Renal cortex interstitium (tissue), 11 donors: ENCODE measurements at regions not wholly inside any gene's neighbourhood (a gene's known extent, or its start where the extent isn't known, plus 50 kb on each side); places are given as distances from the start of the nearest gene placed in this dataset.

Experiments used
- DNase-seq, 11 donors: peaks; one replicate each; pipeline ENCODE4 v3.0.0-alpha.2; 2013; ENCODE audit warnings: low read depth in 9 of 11, low spot score in 4 of 11; ENCODE audit errors: extremely low read depth in 1 of 11

DNA sequence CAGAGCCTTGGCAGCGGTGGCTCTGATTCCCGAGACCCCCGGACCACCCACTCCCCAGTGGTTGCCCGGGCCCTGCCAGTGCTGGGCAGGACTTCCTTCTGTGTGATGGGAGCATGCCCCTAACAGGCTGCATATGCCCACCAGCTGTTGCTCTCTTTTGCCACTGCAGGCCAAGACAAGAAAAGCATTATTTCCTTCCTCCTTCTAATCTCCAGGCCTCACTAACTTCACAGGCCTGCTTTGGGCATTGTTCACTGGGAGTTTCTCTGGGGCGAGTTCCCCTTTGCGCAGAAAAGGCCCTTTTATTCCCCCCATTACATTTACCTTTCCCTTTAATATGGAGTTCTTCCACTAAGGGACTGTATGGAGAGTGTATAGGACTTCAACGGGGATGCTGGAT lies 249.1 kb upstream of the SIX2 start:
- no peak for DNase-seq

DNA sequence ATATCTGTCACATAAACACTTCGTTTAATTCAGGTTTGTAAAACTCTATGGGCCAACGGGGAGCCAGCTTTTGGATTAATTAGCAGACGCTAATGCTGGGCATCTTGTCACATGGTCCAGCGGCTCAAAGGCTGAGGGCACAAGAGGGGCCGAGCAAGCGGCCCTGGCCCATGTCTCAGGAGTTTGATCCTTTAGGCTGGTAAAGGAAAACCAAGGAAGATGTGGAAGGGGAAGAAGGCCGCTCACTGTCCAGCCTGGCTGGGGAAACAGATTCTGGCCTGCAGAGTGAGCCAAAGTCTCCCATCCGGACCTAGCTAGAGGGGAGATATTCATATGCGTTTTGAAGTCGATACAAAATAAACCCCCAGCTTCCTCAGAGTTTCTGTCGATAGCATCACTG lies 248.6 kb upstream of the SIX2 start:
- no peak for DNase-seq

DNA sequence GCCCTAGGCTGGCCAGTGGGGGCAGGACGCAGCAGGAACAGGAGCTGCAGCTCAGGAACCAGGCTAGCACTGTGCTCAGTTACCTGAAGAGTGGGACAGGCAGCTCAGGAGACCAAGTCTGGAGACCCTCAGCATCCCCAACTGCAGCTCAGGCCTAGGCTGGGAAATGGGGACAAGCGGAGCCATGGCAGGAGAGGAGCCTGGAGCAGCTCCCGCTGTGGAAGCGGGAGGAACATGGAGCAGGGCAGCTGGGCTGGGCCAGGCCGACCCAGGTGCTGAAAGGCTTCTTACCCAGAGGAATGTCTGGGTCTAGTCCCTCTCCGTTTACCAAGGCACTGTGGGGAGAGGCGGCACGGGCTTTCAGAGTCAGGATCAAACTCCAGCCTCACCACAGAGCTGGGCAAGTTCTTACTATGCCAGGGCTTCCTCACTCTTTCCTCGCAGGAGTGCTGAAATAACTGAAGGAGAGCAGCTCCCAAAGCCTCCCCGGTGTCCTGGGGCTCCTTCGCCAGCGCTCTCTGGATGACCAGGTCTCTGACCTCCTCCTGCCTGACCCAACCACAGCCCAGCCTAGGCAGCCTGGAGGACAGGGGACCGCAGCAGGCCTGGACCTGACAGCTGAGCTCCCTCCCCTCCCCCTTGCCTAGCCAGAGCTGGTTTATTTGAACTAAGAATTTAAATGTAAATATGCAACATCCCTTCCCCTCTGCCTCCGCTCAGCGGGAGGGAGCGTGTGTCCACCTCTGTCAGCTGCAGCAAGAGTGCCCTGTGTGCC lies 247.8 kb upstream of the SIX2 start:
- peak in 1 of 11 donors; percentile 45 for DNase-seq

DNA sequence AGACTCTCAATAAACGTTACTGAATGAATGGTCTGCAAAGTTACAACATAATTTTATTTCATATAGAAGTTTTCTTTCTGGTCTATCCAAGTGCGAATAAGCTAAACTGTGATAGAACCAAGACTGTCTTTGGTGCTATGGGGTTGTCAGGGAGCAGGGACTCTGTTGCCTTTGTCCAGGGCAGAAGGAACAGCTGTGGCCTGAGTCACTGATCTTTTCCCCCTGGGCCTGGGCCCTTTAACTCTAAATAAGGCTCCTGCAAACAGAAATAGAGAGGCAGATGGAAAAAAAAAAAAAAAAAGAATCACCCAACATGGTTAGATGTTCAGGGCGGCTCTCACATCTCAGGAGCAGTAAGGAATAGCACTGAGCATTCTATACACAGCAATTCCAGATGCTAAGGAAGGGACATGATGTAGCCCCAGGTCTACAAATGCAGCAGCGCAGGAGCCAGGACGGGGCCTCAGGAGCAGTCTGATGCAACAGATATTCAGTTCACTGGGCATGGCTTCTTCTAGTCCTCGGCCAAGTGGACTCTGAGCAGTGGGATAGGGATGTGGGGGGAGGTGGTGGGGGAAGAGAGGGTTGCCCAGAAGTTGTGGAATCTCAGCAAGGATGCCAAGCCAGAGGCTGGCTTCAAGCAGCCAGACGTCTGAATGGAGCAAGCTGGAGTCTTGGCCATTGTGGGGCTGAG lies 247.1 kb upstream of the SIX2 start:
- no peak for DNase-seq

DNA sequence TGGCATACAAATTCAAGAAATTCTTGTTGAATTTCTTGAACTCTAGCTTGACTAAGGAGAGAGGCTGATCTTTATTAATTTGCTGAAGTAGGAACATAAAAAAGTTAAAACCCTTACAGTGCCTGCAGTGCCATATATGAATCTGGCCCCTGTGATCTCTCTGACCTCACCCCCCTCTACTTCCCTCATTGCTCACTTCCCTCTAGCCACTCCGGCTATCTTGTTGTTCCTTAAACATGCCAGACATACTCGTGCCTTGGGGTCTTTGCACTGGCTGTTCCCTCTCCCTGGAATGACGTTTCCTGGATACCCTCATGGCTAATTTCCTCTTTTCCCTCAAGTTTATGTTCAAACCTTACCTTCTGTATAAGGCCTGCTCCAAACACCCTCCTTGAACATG lies 246.3 kb upstream of the SIX2 start:
- DNase-seq = no peak

DNA sequence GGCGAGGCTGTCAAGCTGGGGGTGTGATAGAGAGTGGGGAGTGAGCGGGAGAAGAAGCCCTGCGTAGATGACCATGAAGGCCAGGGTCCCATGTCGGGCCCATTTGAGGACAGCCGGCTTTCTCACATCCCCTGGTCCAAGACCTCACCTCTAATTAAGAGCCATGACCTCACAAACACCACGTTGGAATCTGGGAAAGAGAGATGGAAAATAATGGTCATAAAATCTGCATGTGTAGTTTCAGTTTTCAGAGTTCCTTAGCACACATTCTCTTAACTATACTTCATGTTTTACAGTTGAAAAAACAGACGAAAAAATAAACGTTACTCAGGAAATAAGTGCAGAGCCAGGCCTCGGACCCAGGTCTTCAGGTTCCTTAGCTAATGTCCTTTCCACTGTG lies 244.8 kb upstream of the SIX2 start:
- no peak for DNase-seq

DNA sequence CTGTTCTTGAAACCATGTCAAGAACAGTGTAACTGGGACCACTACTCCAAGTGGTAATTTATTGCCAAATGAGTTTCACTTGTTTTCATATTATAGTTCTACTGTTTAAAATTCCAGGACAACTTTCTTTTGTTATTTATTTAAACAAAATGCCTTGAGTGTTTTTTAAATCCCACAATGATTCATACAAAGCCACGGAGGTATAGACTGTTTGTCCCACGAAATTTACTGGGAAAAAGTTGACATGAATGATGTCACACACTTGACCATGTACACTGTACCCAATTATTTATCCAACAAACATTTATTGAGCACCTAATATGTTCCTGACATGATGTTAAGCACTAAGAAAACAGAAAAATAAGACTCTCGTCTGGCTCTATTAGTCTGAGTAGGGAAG lies 243.9 kb upstream of the SIX2 start:
- no peak for DNase-seq

DNA sequence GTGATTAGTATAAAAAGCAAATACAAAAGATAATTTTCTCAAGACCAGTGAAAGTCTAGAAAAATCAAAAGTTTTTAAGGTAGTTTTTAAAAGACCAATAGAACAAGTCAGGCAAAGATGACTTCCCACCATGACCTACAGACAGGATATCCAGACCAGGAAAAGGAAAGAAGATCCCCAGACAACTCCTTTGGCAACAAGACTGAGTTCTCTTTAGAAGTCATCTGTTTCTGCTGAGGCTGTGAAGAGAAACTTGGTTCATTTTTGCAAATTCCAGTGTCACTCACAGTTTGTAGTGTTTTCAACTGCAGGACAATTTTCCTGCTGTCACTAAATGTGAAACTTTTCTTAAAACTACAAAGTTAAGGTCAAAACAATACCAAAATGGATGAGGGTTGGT lies 240.9 kb upstream of the SIX2 start:
- DNase-seq = no peak

DNA sequence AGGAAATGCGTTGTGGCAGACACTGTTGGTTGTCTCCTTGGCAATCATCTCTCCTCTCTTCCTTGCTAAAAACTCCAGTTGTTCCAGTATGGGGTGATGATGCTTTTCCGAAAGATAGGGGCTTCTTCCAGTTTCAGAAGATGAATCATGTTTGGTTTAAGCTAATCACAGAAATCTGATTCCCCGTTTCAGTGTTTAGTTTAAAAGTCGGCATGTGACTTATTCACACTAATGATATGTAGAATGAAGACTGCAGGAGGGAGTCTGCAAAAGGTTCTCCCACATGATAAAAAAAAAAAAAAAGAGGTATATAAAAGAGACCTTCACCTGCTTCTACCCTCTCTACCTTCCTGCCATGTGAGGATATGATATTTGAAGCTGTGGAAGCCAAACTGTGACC lies 239.0 kb upstream of the SIX2 start:
- DNase-seq = no peak

DNA sequence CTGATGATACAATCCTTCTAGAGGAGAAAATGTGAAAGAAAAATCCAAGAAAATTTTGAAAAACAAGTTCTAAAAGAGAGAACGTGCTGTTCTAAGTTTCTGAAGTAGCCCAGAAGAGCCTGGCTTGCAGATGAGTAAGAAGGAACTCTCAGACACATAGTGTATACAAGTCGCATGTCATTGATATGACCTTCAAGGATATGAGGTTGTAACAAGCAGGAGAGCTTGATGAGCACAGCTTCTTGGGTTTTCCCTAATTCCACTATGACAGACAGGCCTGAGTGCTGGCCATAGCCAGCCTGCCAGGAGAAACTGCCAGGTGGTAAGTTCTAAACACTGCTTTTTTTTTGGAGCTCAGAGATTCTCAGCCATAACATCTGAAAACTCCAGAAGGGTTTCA lies 235.7 kb upstream of the SIX2 start:
- no peak for DNase-seq

DNA sequence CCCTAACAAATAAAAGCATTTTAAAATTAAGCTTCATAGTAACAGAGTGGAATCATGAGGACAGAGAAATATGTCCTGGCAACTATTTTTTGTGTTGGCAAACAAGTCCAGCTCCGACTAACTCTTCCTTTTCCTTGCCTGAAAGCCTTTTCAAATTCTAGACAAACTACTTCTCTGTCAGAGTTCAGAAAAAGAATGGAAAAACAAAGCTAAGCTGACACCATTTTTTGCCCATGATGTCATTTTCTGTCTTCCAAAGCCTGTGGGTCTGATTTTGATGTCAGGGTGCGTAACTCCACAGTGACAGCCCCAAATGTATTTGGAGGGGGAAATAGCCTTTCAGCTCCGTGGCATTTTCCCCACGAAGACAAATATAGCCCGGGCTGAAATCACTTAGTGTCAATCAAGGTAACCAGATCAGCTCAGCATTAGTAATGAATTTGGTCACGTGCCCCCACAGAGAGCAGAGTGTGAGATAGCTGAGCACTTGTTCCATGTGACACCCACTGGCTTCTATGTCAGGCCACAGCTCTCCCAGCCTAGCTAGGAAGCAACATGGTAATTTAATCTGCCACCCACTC lies 233.0 kb upstream of the SIX2 start:
- peak in 2 of 11 donors; percentile 27 to 44 for DNase-seq

DNA sequence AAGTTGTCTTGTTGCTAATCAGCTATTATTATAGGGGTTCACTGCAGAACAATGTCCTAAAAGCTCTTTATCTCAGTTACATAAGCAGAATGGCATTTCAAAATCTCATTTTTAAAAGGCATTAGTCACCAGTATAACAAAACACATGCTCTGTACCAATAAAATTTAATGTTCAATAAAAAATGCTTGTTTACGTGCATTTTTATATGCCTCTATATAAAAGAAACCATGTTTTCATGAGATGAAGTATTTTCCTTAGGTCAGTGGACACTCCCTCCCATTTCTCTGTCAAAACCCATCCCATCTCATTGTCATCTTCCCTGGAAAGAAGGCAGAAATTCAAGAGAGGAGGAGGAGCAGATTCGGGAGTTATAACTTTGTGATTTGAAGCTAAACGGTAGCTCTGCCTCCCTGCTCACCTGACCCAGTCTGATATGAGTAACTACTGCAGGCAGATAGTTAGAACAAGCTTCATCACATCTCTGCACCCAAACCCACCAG lies 231.9 kb upstream of the SIX2 start:
- DNase-seq = no peak

DNA sequence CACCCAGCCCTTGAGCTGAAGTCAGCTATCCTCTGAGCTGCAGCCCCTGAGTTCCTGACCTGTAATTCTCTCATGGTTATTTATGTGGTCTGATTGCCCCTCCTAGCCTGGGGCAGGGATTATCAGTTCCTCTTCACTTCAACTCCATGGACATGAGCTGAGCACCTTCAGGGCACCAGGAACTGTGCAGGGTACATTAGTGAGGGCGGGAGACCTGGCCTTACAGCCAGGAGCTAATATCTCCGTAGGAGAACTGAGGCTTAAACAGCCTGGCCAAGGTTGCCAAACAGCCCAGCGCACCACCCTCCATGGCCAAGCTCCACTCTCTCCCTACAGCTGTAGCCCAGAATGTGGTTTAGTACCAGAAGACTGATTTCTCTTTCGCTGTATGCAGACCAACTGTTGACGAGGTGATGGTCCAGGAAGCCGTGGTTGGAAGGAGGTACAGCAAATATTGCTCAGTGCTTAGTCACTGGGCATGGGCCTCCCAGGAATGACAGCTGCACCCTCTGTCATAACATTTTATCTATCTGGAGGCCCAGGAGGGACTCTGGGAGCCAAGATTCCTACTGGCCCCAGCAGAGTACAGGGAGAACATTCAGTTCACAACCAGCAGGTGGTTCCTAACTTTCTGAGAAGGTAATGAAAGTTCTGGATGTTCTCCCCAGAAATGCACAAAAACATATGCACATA lies 228.7 kb upstream of the SIX2 start:
- no peak for DNase-seq

DNA sequence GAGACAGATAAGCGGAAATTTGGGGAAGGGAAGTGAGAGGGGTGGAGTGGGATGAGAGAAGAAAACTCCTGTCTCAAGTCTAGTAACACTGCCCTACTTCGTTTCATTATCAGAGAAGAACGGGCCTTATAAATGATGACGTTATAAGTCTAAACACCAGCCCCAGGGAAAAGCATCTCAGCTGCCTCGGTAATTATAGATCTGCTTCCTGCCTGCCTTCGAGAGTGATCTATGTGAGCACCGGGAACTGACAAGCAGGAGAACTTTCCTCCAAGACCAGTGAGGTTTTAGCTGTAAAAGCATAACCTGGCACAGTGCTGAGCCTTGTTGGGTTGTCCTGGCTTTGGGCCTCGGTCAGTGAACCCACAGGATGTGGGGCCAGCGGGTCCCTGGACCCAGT lies 227.9 kb upstream of the SIX2 start:
- DNase-seq = no peak

DNA sequence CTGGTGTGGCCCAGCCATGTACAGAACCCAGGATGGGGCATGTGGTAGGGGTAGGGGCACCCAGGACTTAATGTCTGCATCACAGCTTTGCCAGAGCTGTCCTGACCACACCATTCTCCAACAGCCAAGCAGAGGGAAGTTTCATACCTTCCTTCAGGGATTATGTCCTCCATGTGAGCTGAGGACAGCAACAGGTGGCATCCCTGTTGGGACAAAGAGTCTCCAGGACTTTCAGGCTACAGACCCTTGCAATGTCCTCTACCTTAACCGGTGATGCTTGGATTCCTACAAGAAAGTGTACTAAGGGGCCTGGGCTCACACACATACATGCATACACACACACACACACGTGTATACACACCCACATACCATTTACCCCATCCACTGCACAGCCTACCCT lies 227.0 kb upstream of the SIX2 start:
- no peak for DNase-seq

DNA sequence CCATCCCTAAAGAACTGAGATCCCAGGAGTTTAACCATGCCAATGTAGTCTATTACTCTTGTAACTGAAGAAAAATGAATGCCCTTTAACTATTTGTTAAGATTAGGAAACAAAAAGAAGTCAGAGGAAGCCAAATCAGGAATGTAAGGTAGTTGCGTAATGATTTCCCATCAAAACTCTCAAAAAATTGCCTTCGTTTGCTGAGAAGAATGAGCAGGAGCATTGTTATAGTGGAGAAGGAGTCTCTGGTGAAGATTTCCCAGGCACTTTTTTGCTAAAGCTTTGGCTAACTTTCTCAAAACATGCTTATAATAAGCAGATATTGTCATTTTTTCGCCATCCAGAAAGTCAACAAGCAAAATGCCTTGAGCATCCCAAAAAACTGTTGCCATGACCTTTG lies 224.0 kb upstream of the SIX2 start:
- no peak for DNase-seq

DNA sequence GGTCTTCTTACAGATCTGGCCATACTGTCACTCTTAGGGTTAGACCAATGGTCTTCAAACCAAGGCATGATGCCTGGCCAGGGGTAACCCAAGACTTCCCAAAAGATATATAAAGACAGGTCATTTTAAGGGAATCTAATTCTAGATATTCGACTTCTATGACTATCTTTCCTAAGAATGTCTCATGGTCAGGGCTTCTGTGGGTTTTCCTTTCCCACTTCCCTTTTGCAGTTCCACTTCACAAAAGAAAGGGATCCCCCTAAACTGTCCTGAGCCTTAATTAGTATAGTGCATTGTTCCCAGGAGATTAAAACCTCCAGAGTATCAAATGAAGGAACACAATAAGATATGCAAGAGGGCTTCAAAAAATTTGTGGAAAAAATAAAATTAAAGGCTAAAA lies 223.6 kb upstream of the SIX2 start:
- DNase-seq = no peak

DNA sequence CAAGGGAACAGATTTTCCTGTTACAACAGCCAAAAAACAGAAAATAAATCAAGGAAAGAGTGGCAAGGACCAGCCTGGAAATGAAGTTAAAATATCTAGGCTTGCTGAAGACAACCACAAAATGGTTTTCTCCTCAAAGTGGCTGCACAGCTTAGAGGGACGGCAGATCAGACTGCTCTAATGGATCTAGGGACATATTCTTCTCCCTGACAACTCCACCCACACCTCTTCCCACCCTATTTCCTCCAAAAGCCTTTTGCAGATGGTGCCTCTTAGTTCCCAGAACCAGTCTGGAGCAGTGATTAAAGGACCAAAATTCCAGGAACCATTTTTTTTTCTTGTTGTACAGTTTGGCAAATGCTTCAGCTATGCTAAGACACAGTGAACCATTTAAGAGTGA lies 220.2 kb upstream of the SIX2 start:
- DNase-seq = no peak

DNA sequence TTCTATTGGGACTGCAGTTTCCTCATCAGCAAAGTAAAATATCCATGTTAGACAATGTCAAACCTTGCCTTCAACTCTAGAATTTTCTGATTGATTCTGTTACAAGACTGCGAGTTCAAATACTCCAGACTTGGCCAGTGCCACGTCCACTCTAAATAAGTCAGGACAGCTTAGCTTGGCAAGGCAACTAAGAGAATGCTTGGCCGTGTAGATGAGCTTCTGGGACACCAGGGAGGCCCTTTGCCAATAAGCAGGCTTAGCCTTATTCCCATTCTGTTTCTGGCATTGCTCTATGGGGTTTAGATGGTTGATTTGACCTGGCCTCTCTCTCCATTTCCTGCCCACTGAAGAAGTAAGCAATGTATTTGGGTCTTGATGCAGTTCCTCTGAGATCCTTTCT lies 218.1 kb upstream of the SIX2 start:
- DNase-seq = no peak

DNA sequence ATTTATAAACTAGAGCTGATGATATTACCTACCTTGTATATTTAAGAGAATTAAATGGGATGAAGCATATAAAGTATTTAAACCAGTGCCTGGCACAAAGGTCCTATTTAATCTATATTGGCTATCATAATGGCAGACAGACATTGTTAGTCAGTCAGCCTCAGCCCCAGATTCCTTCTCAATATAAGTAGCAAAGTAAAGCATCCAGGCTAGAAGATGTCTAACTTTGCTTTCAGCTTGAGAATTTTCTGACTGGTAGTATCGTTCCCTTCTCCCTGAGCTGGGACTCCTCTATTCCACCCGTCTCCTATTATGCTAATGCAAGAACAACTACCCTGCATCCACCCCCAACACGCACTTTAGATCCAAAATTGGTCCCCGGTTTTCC lies 215.7 kb upstream of the SIX2 start:
- DNase-seq = no peak
